GM19025 (cell line): ENCODE measurements at regions not wholly inside any gene's neighbourhood (a gene's known extent, or its start where the extent isn't known, plus 50 kb on each side); places are given as distances from the start of the nearest gene placed in this dataset.
"Not testable (repeated sequence)": the region's sequence is repeated elsewhere in the genome, so short reads cannot be mapped to it uniquely, and the experiment has no call there.

Experiments
- ATAC-seq: cut with Tn5 transposase; IDR thresholded peaks from one replicate; pipeline ENCODE4 v1.9.1; 2021; ENCODE audit warnings: mild to moderate bottlenecking, low read depth, moderate library complexity; ENCODE audit not compliant: unreplicated experiment

- ATAC-seq: no peak
Measured at GRCh38 chr2:64792300-64792699, 138.6 kb upstream of the SERTAD2 start.

- no peak for ATAC-seq
Measured at GRCh38 chr2:64792995-64793639, 139.4 kb upstream of the SERTAD2 start.

GRCh38 chr2:64793701-64794100 lies 140.0 kb upstream of the SERTAD2 start:
- ATAC-seq: no peak

- ATAC-seq: no peak
Measured at GRCh38 chr2:64794426-64794995, 140.8 kb upstream of the SERTAD2 start.

GRCh38 chr2:64795024-64795592 lies 141.4 kb upstream of the SERTAD2 start:
- ATAC-seq: no peak

- no peak for ATAC-seq
Measured at GRCh38 chr2:64796926-64797325, 143.2 kb upstream of the SERTAD2 start.

- ATAC-seq: no peak
Measured at GRCh38 chr2:64797881-64798575, 144.3 kb upstream of the SERTAD2 start.

GRCh38 chr2:64799592-64800252 lies 146.0 kb upstream of the SERTAD2 start:
- ATAC-seq: no peak

- ATAC-seq: no peak
Measured at GRCh38 chr2:64803776-64804175, 150.1 kb upstream of the SERTAD2 start.

GRCh38 chr2:64804651-64805050 lies 150.9 kb upstream of the SERTAD2 start:
- no peak for ATAC-seq

- no peak for ATAC-seq
Measured at GRCh38 chr2:64807417-64807816, 153.7 kb upstream of the SERTAD2 start.

GRCh38 chr2:64808092-64808491 lies 154.4 kb upstream of the SERTAD2 start:
- no peak for ATAC-seq

- no peak for ATAC-seq
Measured at GRCh38 chr2:64808754-64809153, 155.0 kb upstream of the SERTAD2 start.

- no peak for ATAC-seq
Measured at GRCh38 chr2:64809216-64809615, 155.5 kb upstream of the SERTAD2 start.

GRCh38 chr2:64812285-64812684 lies 158.6 kb upstream of the SERTAD2 start:
- no peak for ATAC-seq

GRCh38 chr2:64814007-64814406 lies 160.3 kb upstream of the SERTAD2 start:
- no peak for ATAC-seq

GRCh38 chr2:64816526-64816925 lies 162.8 kb upstream of the SERTAD2 start:
- not testable (repeated sequence) for ATAC-seq

- ATAC-seq: no peak
Measured at GRCh38 chr2:64817453-64817852, 163.7 kb upstream of the SERTAD2 start.

GRCh38 chr2:64818664-64819060 lies 164.9 kb upstream of the SERTAD2 start:
- ATAC-seq: no peak

GRCh38 chr2:64819361-64819760 lies 165.6 kb upstream of the SERTAD2 start:
- peak; percentile 8 for ATAC-seq
